H1 (cell line): ENCODE measurements at regions not wholly inside any gene's neighbourhood (a gene's known extent, or its start where the extent isn't known, plus 50 kb on each side); places are given as distances from the start of the nearest gene placed in this dataset.

ENCODE experiments used
- JUND ChIP-seq: IDR thresholded peaks from 2 replicates; pipeline ENCODE4 v1.6.1; 2011; ENCODE audit warnings: mild to moderate bottlenecking, improper control_type of control experiment, low read length
- MAFK ChIP-seq: IDR thresholded peaks from 2 replicates; pipeline ENCODE4 v1.6.1; 2012; ENCODE audit warnings: low read depth, mild to moderate bottlenecking, improper control_type of control experiment, low read length
- RXRA ChIP-seq: IDR thresholded peaks from 2 replicates; pipeline ENCODE4 v1.6.1; 2011; ENCODE audit warnings: low read depth, mild to moderate bottlenecking, low read length, moderate library complexity; ENCODE audit not compliant: insufficient read depth
- SIN3A ChIP-seq, 2 experiments: IDR thresholded peaks in 1 of 2; conservative IDR thresholded peaks in 1 of 2; 2 replicates each; pipeline ENCODE4 v1.6.1; 2011 to 2012; ENCODE audit warnings: low read length in 2 of 2, improper control_type of control experiment in 1 of 2, low read depth in 1 of 2, mild to moderate bottlenecking in 1 of 2
- TF ChIP-seq, protein P1 (sequence below), 3 experiments: IDR thresholded peaks; 1 replicate in 2 of 3; 2 replicates in 1 of 3; pipeline versions ENCODE4 v1.5.1 to v1.6.1; 2011; ENCODE audit warnings: low read length in 3 of 3, mild to moderate bottlenecking in 3 of 3, inconsistent platforms in 2 of 3, low read depth in 1 of 3, moderate library complexity in 1 of 3; ENCODE audit not compliant: insufficient read depth in 1 of 3; ENCODE audit errors: control extremely low read depth in 1 of 3

DNA sequence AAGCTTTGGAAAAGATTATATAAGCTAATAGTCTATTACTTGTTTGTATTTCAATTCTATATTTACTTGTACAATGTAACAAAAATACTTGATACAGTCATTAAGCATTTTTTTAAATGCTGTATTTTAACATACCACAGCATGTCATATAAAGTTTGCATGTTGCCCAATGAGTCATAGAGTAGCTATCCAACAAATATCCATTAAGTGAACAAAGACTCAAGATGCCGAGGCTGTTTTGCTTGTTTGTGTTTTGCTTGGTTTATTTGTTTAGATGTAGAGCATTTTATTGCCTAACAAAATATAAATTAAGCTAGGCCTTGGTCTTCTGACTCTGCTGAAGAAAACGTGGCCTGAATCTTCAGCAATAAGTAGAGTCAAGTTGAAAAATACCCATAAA, 1584.3 kb upstream of the NUDT12 start:
- TF ChIP-seq JUND (no peak), RXRA (no peak), SIN3A (conservative IDR thresholded peaks at IDR 0.05 in 1 of 2, IDR thresholded peaks at IDR 0.05 in 1 of 2; ENCODE audit: low read depth in 1 of 2, low read length in 2 of 2) (no peak), MAFK (no peak)
- TF ChIP-seq, protein P1, sequence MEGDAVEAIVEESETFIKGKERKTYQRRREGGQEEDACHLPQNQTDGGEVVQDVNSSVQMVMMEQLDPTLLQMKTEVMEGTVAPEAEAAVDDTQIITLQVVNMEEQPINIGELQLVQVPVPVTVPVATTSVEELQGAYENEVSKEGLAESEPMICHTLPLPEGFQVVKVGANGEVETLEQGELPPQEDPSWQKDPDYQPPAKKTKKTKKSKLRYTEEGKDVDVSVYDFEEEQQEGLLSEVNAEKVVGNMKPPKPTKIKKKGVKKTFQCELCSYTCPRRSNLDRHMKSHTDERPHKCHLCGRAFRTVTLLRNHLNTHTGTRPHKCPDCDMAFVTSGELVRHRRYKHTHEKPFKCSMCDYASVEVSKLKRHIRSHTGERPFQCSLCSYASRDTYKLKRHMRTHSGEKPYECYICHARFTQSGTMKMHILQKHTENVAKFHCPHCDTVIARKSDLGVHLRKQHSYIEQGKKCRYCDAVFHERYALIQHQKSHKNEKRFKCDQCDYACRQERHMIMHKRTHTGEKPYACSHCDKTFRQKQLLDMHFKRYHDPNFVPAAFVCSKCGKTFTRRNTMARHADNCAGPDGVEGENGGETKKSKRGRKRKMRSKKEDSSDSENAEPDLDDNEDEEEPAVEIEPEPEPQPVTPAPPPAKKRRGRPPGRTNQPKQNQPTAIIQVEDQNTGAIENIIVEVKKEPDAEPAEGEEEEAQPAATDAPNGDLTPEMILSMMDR (IDR thresholded peaks at IDR 0.05; ENCODE audit: control extremely low read depth in 1 of 3, insufficient read depth in 1 of 3, low read depth in 1 of 3, low read length in 3 of 3) = no peak
